ENCODE measurements at regions not wholly inside any gene's neighbourhood (a gene's known extent, or its start where the extent isn't known, plus 50 kb on each side); places are given as distances from the start of the nearest gene placed in this dataset.

GRCh38 chr16:50999181-50999580 is 151.9 kb downstream of the SALL1 start:
- TF ChIP-seq EP300 (IDR thresholded peaks at IDR 0.05) (no peak), POLR2AphosphoS5 (IDR thresholded peaks at IDR 0.05) (no peak), POLR2A (IDR thresholded peaks at IDR 0.05) (no peak), CTCF (IDR thresholded peaks at IDR 0.05) (no peak)
